Glutamatergic neuron (in vitro differentiated cells): ENCODE measurements at regions not wholly inside any gene's neighbourhood (a gene's known extent, or its start where the extent isn't known, plus 50 kb on each side); places are given as distances from the start of the nearest gene placed in this dataset.

Experiments
- DNase-seq: peaks from one replicate; pipeline ENCODE4 v3.0.0; 2022
- H3K27ac Mint-ChIP-seq: one replicate; pipeline ENCODE4 v1.8.0; 2020; ENCODE audit warnings: mild to moderate bottlenecking, mixed read lengths, inconsistent platforms; ENCODE audit not compliant: unreplicated experiment
- H3K27me3 Mint-ChIP-seq: one replicate; pipeline ENCODE4 v1.8.0; 2020; ENCODE audit warnings: mild to moderate bottlenecking, moderate library complexity, mixed read lengths, inconsistent platforms; ENCODE audit not compliant: unreplicated experiment
- H3K36me3 Mint-ChIP-seq: one replicate; pipeline ENCODE4 v1.8.0; 2020; ENCODE audit warnings: mild to moderate bottlenecking, mixed read lengths, inconsistent platforms; ENCODE audit not compliant: unreplicated experiment
- H3K4me1 Mint-ChIP-seq: one replicate; pipeline ENCODE4 v1.8.0; 2020; ENCODE audit warnings: mild to moderate bottlenecking, low read depth, mixed read lengths, inconsistent platforms; ENCODE audit not compliant: unreplicated experiment
- H3K4me3 Mint-ChIP-seq: one replicate; pipeline ENCODE4 v1.8.0; 2020; ENCODE audit warnings: mild to moderate bottlenecking, mixed read lengths, inconsistent platforms; ENCODE audit not compliant: unreplicated experiment
- H3K9me3 Mint-ChIP-seq: one replicate; pipeline ENCODE4 v1.8.0; 2020; ENCODE audit warnings: mild to moderate bottlenecking, moderate library complexity, mixed read lengths, inconsistent platforms; ENCODE audit not compliant: unreplicated experiment
- CTCF ChIP-seq: fragments of 200-600 bp; sonication (generic); IDR thresholded peaks from one replicate; pipeline ENCODE4 v1.5.0; 2021; ENCODE audit not compliant: partially characterized antibody, unreplicated experiment

DNA sequence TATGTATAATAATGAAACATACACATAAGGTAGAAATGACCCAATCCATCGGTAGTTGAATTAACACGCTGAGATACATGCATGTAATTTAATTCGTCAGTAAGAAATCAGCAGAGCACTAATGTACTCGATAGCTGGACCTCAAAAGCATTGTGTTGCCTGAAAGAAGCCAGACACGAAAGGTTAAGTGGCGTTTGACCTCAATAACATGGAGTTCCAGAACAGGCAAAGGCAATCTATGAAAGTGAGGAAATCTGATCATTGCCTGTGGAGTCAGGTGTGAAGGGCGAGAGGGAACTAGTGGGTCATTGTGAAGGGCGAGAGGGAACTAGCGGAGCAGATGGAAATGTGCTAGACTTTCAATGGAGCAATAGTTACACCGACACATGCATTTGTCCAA is 970.4 kb upstream of the TMEM132C start:
- H3K27ac Mint-ChIP-seq, result no peak overlapping the region
- no peak for TF ChIP-seq CTCF
- no peak overlapping the region for H3K4me3 Mint-ChIP-seq
- H3K27me3 Mint-ChIP-seq, result peaks cover 4% of the 10 kb centered on the region
- no peak for DNase-seq
- no peaks in the 10 kb centered on the region for H3K4me1 Mint-ChIP-seq
- peaks cover 19% of the 10 kb centered on the region for H3K36me3 Mint-ChIP-seq
- peaks cover 10% of the 10 kb centered on the region for H3K9me3 Mint-ChIP-seq

DNA sequence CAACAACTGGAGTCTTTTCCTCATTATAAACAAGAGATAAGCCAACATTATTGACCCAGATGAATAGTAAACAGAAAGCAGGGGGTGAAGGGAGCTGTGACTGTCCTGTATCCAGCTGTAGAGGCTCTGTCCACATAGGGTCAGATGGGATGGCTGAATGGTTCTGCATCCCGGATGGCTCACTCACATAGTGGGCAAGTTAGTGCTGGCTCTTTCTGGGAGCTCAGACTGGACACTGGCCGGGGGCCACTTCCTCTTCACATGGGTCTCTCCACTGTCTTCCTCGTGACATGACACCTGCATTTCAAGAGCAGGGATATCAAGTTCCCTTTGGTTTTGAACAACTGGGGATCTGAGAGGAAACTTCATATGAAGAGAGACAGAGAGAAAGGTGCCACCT is 969.6 kb upstream of the TMEM132C start:
- TF ChIP-seq CTCF, result no peak
- Mint-ChIP-seq H3K9me3 (peaks cover 10% of the 10 kb centered on the region), H3K4me1 (no peaks in the 10 kb centered on the region), H3K4me3 (no peak overlapping the region), H3K27ac (no peak overlapping the region), H3K36me3 (peaks cover 19% of the 10 kb centered on the region), H3K27me3 (peaks cover 4% of the 10 kb centered on the region)
- no peak for DNase-seq

- DNase-seq, result no peak
- Mint-ChIP-seq H3K36me3 (peaks cover 22% of the 10 kb centered on the region), H3K27ac (no peak overlapping the region), H3K4me1 (no peaks in the 10 kb centered on the region), H3K4me3 (no peak overlapping the region), H3K9me3 (peaks cover 13% of the 10 kb centered on the region), H3K27me3 (peaks cover 1% of the 10 kb centered on the region)
- TF ChIP-seq CTCF, result no peak
These were observed 966.9 kb upstream of the TMEM132C start for GRCh38 chr12:127300075-127300474.

GRCh38 chr12:127300753-127301152 is 966.2 kb upstream of the TMEM132C start:
- peaks cover 15% of the 10 kb centered on the region for H3K36me3 Mint-ChIP-seq
- TF ChIP-seq CTCF, result no peak
- H3K9me3 Mint-ChIP-seq, result peaks cover 10% of the 10 kb centered on the region
- H3K27me3 Mint-ChIP-seq, result no peaks in the 10 kb centered on the region
- H3K27ac Mint-ChIP-seq, result no peak overlapping the region
- no peak overlapping the region for H3K4me3 Mint-ChIP-seq
- H3K4me1 Mint-ChIP-seq, result no peaks in the 10 kb centered on the region
- no peak for DNase-seq

GRCh38 chr12:127301876-127302275 is 965.1 kb upstream of the TMEM132C start:
- no peaks in the 10 kb centered on the region for H3K4me1 Mint-ChIP-seq
- no peak for DNase-seq

More at GRCh38 chr12:127301876-127302275, 965.1 kb upstream of the TMEM132C start:
- H3K9me3 Mint-ChIP-seq, result peaks cover 10% of the 10 kb centered on the region
- H3K36me3 Mint-ChIP-seq, result peaks cover 12% of the 10 kb centered on the region
- no peak for TF ChIP-seq CTCF
- no peak overlapping the region for H3K4me3 Mint-ChIP-seq
- no peak overlapping the region for H3K27ac Mint-ChIP-seq
- H3K27me3 Mint-ChIP-seq, result no peaks in the 10 kb centered on the region
